SK-N-MC (cell line): ENCODE measurements at regions not wholly inside any gene's neighbourhood (a gene's known extent, or its start where the extent isn't known, plus 50 kb on each side); places are given as distances from the start of the nearest gene placed in this dataset.

ENCODE experiments used
- FOXP2 ChIP-seq: optimal IDR thresholded peaks from 2 replicates; pipeline ENCODE3; 2011; ENCODE audit warnings: mild to moderate bottlenecking, moderate library complexity; ENCODE audit not compliant: insufficient read depth; ENCODE audit errors: extremely low read length, control extremely low read depth
- POLR2AphosphoS5 ChIP-seq: IDR thresholded peaks from 2 replicates; pipeline ENCODE4 v1.6.1; 2012; ENCODE audit warnings: mild to moderate bottlenecking, low read depth, low read length, borderline replicate concordance

DNA sequence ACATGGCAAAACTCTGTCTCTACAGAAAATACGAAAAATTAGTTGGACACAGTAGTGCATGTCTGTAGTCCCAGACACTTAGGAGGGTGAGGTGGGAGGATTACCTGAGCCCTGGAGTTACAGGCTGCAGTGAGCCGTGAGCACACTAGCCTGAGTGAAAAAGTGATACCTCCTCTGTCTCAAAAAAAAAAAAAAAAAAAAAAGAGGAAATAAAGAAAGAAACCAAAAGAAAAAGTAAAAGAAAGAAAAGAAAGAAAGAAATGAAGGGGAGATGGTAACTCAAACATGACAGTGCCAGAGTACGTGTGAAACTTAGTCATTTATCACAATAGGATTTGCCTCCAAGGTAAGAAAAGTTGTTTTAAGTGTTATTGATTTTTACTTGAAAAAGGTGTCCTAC lies 407.0 kb upstream of the MGAT4C start:
- TF ChIP-seq POLR2AphosphoS5 (no peak), FOXP2 (no peak)
